Immature natural killer cell (primary cell): ENCODE measurements at regions not wholly inside any gene's neighbourhood (a gene's known extent, or its start where the extent isn't known, plus 50 kb on each side); places are given as distances from the start of the nearest gene placed in this dataset.

Experiments
- DNase-seq, 3 donors: peaks; one replicate each; pipeline ENCODE4 v3.0.0; 2022; ENCODE audit warnings: mixed read lengths in 1 of 3
- H3K27ac Mint-ChIP-seq, 6 donors: one replicate each; pipeline ENCODE4 v1.8.0; 2020; ENCODE audit warnings: mixed read lengths in 6 of 6, mild to moderate bottlenecking in 5 of 6, inconsistent platforms in 4 of 6, moderate library complexity in 3 of 6
- H3K27me3 Mint-ChIP-seq, 3 donors: one replicate each; pipeline ENCODE4 v1.8.0; 2020 to 2021; ENCODE audit warnings: low read depth in 3 of 3, mild to moderate bottlenecking in 3 of 3, mixed read lengths in 3 of 3, moderate library complexity in 3 of 3, inconsistent platforms in 1 of 3
- H3K36me3 Mint-ChIP-seq, 3 donors: one replicate each; pipeline ENCODE4 v1.8.0; 2020; ENCODE audit warnings: mixed read lengths in 3 of 3, inconsistent platforms in 2 of 3, mild to moderate bottlenecking in 2 of 3
- H3K4me1 Mint-ChIP-seq, 2 donors: one replicate each; pipeline ENCODE4 v1.8.0; 2020; ENCODE audit warnings: inconsistent platforms in 2 of 2, mild to moderate bottlenecking in 2 of 2, mixed read lengths in 2 of 2, moderate library complexity in 1 of 2
- H3K4me3 Mint-ChIP-seq, 5 donors: one replicate each; pipeline ENCODE4 v1.8.0; 2020; ENCODE audit warnings: mild to moderate bottlenecking in 5 of 5, mixed read lengths in 5 of 5, inconsistent platforms in 3 of 5, moderate library complexity in 3 of 5
- H3K9me3 Mint-ChIP-seq, 6 donors: one replicate each; pipeline ENCODE4 v1.8.0; 2020; ENCODE audit warnings: mild to moderate bottlenecking in 6 of 6, mixed read lengths in 6 of 6, inconsistent platforms in 4 of 6, moderate library complexity in 3 of 6

DNA sequence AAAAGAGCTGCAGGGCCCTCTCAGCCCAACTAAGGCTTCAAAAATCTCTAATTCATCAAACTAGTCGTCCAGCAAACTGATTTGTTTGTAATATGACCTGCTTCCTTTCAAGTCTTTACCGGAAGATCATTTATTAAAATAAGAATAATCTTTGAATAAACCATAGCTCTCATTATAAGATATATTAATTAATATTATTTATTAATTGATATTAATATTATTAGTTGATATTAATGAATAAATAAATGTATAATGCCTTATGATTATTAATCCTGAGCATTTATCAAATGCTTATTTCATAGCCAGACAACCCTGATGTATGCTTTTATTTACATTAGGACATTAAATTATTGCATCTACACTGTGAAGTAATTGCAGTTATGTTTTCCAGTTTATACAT lies 550.7 kb upstream of the ALCAM start:
- H3K27me3 Mint-ChIP-seq, result no peaks in the 10 kb centered on the region
- H3K4me3 Mint-ChIP-seq, result no peak overlapping the region
- H3K36me3 Mint-ChIP-seq, result no peaks in the 10 kb centered on the region
- H3K4me1 Mint-ChIP-seq, result no peaks in the 10 kb centered on the region
- H3K9me3 Mint-ChIP-seq, result peaks cover 3 to 25% (median 9%) of the 10 kb centered on the region in 6 donors
- no peak for DNase-seq
- H3K27ac Mint-ChIP-seq, result no peak overlapping the region

- H3K4me3 Mint-ChIP-seq, result no peak overlapping the region
- H3K36me3 Mint-ChIP-seq, result no peaks in the 10 kb centered on the region
- no peaks in the 10 kb centered on the region for H3K27me3 Mint-ChIP-seq
- no peak for DNase-seq
- peaks cover 3 to 29% (median 11%) of the 10 kb centered on the region in 6 donors for H3K9me3 Mint-ChIP-seq
- H3K4me1 Mint-ChIP-seq, result no peaks in the 10 kb centered on the region
- H3K27ac Mint-ChIP-seq, result no peak overlapping the region
Observed at GRCh38 chr3:104816716-104817115, 550.0 kb upstream of the ALCAM start.

GRCh38 chr3:104819333-104819732 lies 547.4 kb upstream of the ALCAM start:
- Mint-ChIP-seq H3K27ac (no peak overlapping the region), H3K27me3 (no peaks in the 10 kb centered on the region), H3K4me1 (no peaks in the 10 kb centered on the region), H3K36me3 (peaks cover 0 to 4% (median 0%) of the 10 kb centered on the region in 3 donors), H3K4me3 (no peak overlapping the region), H3K9me3 (peaks cover 5 to 34% (median 20%) of the 10 kb centered on the region in 6 donors)
- DNase-seq, result no peak

- H3K27me3 Mint-ChIP-seq, result no peaks in the 10 kb centered on the region
- no peak for DNase-seq
- peaks cover 0 to 4% (median 0%) of the 10 kb centered on the region in 3 donors for H3K36me3 Mint-ChIP-seq
- H3K4me1 Mint-ChIP-seq, result no peaks in the 10 kb centered on the region
- peaks cover 5 to 46% (median 23%) of the 10 kb centered on the region in 6 donors for H3K9me3 Mint-ChIP-seq
- no peak overlapping the region for H3K4me3 Mint-ChIP-seq
- H3K27ac Mint-ChIP-seq, result no peak overlapping the region
Observed at GRCh38 chr3:104820959-104821358, 545.8 kb upstream of the ALCAM start.

GRCh38 chr3:104825116-104825515 lies 541.6 kb upstream of the ALCAM start:
- peaks cover 0 to 4% (median 0%) of the 10 kb centered on the region in 3 donors for H3K36me3 Mint-ChIP-seq
- H3K4me3 Mint-ChIP-seq, result no peak overlapping the region

DNA sequence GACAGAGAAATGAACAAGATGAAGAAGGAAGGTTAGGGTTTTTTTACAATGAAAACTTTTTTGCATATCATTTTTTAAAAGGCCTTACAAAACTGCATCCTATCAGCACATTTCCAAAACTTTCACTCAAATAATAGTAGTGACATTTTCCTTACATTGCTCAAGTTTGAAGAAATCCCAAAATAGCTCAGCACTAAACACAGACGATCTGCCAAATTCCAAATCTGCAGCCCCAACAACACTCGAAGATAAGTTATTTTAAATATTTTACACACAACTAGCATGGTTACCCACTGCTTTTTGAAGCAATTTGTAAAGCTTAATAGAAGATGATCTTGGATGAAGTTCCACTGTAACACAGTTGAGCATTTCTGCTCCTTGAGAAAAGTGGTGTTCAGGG lies 535.6 kb upstream of the ALCAM start:
- DNase-seq, result no peak
- no peak overlapping the region for H3K4me3 Mint-ChIP-seq
- H3K27ac Mint-ChIP-seq, result no peak overlapping the region
- no peaks in the 10 kb centered on the region for H3K36me3 Mint-ChIP-seq
- H3K27me3 Mint-ChIP-seq, result no peaks in the 10 kb centered on the region
- H3K9me3 Mint-ChIP-seq, result peaks cover 0 to 22% (median 5%) of the 10 kb centered on the region in 6 donors
- H3K4me1 Mint-ChIP-seq, result no peaks in the 10 kb centered on the region

More at GRCh38 chr3:104825116-104825515, 541.6 kb upstream of the ALCAM start:
- no peak for DNase-seq
- Mint-ChIP-seq H3K4me1 (no peaks in the 10 kb centered on the region), H3K27ac (no peak overlapping the region), H3K27me3 (no peaks in the 10 kb centered on the region), H3K9me3 (peaks cover 5 to 44% (median 23%) of the 10 kb centered on the region in 6 donors)

DNA sequence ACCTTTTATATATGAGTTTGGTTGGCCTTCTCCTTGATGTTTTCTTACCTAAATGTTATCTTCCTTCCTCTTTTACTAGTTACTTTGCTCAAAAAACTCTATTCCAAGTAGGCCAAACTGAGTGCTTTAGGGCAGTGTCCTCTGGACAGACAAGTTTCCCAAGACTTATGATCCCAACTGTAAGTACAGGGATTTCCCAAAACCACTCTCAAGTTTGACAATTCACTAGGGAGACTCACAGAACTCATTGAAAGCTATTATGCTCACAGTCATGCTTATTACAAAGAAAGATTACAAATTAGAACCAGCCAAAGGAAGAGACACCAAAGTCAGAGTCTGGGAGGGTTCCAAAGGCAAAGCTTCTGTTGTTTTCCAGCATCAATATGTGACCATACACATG lies 534.2 kb upstream of the ALCAM start:
- no peak for DNase-seq
- peaks cover 0 to 21% (median 6%) of the 10 kb centered on the region in 6 donors for H3K9me3 Mint-ChIP-seq
- H3K27me3 Mint-ChIP-seq, result no peaks in the 10 kb centered on the region
- H3K4me3 Mint-ChIP-seq, result no peak overlapping the region
- H3K4me1 Mint-ChIP-seq, result no peaks in the 10 kb centered on the region
- H3K36me3 Mint-ChIP-seq, result no peaks in the 10 kb centered on the region
- no peak overlapping the region for H3K27ac Mint-ChIP-seq

GRCh38 chr3:104835376-104835775 lies 531.3 kb upstream of the ALCAM start:
- no peak overlapping the region for H3K4me3 Mint-ChIP-seq
- no peaks in the 10 kb centered on the region for H3K27me3 Mint-ChIP-seq
- peaks cover 0 to 16% (median 6%) of the 10 kb centered on the region in 6 donors for H3K9me3 Mint-ChIP-seq
- no peak for DNase-seq
- H3K36me3 Mint-ChIP-seq, result no peaks in the 10 kb centered on the region
- H3K4me1 Mint-ChIP-seq, result no peaks in the 10 kb centered on the region
- H3K27ac Mint-ChIP-seq, result no peak overlapping the region

GRCh38 chr3:104846270-104846669 lies 520.4 kb upstream of the ALCAM start:
- no peaks in the 10 kb centered on the region for H3K36me3 Mint-ChIP-seq
- H3K27ac Mint-ChIP-seq, result no peak overlapping the region
- H3K27me3 Mint-ChIP-seq, result peaks cover 0 to 1% (median 0%) of the 10 kb centered on the region in 3 donors

GRCh38 chr3:104849070-104849469 lies 517.6 kb upstream of the ALCAM start:
- H3K4me3 Mint-ChIP-seq, result no peak overlapping the region
- H3K27ac Mint-ChIP-seq, result no peak overlapping the region
- DNase-seq, result no peak
- H3K9me3 Mint-ChIP-seq, result peaks cover 0 to 32% (median 10%) of the 10 kb centered on the region in 6 donors
- H3K36me3 Mint-ChIP-seq, result no peaks in the 10 kb centered on the region
- no peaks in the 10 kb centered on the region for H3K4me1 Mint-ChIP-seq
- peaks cover 0 to 1% (median 0%) of the 10 kb centered on the region in 3 donors for H3K27me3 Mint-ChIP-seq

More at GRCh38 chr3:104846270-104846669, 520.4 kb upstream of the ALCAM start:
- H3K4me3 Mint-ChIP-seq, result no peak overlapping the region
- H3K4me1 Mint-ChIP-seq, result no peaks in the 10 kb centered on the region
- DNase-seq, result no peak
- peaks cover 0 to 20% (median 11%) of the 10 kb centered on the region in 6 donors for H3K9me3 Mint-ChIP-seq

DNA sequence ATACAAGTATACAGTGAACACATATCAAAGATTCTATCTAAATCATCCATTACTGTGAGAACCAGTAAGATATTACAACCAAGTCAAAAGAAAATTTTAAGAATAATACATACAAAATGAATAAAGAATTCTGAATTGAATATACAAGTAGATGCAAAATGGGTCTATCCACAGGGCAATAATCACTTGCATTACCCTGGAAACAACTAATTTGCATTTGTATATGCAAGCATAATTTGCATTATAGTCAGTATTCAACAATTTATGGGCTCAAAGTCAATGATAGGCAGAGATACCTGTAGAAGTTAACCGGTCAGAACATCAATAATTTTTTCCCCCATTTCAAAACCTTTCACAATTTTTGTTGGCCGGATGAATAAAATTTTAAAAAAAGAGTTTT lies 512.2 kb upstream of the ALCAM start:
- no peak overlapping the region for H3K27ac Mint-ChIP-seq
- H3K9me3 Mint-ChIP-seq, result peaks cover 1 to 18% (median 6%) of the 10 kb centered on the region in 6 donors
- no peak overlapping the region for H3K4me3 Mint-ChIP-seq
- H3K4me1 Mint-ChIP-seq, result no peaks in the 10 kb centered on the region
- no peak for DNase-seq
- H3K27me3 Mint-ChIP-seq, result no peaks in the 10 kb centered on the region
- H3K36me3 Mint-ChIP-seq, result no peaks in the 10 kb centered on the region

GRCh38 chr3:104855702-104856101 lies 511.0 kb upstream of the ALCAM start:
- H3K27ac Mint-ChIP-seq, result no peak overlapping the region
- peaks cover 1 to 18% (median 7%) of the 10 kb centered on the region in 6 donors for H3K9me3 Mint-ChIP-seq
- H3K4me1 Mint-ChIP-seq, result no peaks in the 10 kb centered on the region
- H3K27me3 Mint-ChIP-seq, result no peaks in the 10 kb centered on the region
- no peaks in the 10 kb centered on the region for H3K36me3 Mint-ChIP-seq
- no peak overlapping the region for H3K4me3 Mint-ChIP-seq
- DNase-seq, result no peak

GRCh38 chr3:104856741-104857140 lies 510.0 kb upstream of the ALCAM start:
- H3K36me3 Mint-ChIP-seq, result no peaks in the 10 kb centered on the region
- no peak overlapping the region for H3K4me3 Mint-ChIP-seq
- no peaks in the 10 kb centered on the region for H3K27me3 Mint-ChIP-seq
- no peak for DNase-seq
- peaks cover 0 to 15% (median 6%) of the 10 kb centered on the region in 6 donors for H3K9me3 Mint-ChIP-seq
- H3K4me1 Mint-ChIP-seq, result no peaks in the 10 kb centered on the region
- H3K27ac Mint-ChIP-seq, result no peak overlapping the region

- H3K27ac Mint-ChIP-seq, result no peak overlapping the region
- no peak for DNase-seq
- no peaks in the 10 kb centered on the region for H3K4me1 Mint-ChIP-seq
- no peaks in the 10 kb centered on the region for H3K27me3 Mint-ChIP-seq
- no peak overlapping the region for H3K4me3 Mint-ChIP-seq
- no peaks in the 10 kb centered on the region for H3K36me3 Mint-ChIP-seq
- H3K9me3 Mint-ChIP-seq, result peaks cover 0 to 14% (median 6%) of the 10 kb centered on the region in 6 donors
Observed at GRCh38 chr3:104868291-104868690, 498.4 kb upstream of the ALCAM start.

GRCh38 chr3:104870276-104870675 lies 496.4 kb upstream of the ALCAM start:
- DNase-seq, result no peak
- H3K4me1 Mint-ChIP-seq, result no peaks in the 10 kb centered on the region
- H3K27me3 Mint-ChIP-seq, result no peaks in the 10 kb centered on the region
- H3K27ac Mint-ChIP-seq, result no peak overlapping the region
- H3K36me3 Mint-ChIP-seq, result no peaks in the 10 kb centered on the region
- peaks cover 0 to 14% (median 6%) of the 10 kb centered on the region in 6 donors for H3K9me3 Mint-ChIP-seq
- H3K4me3 Mint-ChIP-seq, result no peak overlapping the region
